ENCODE measurements at regions not wholly inside any gene's neighbourhood (a gene's known extent, or its start where the extent isn't known, plus 50 kb on each side); places are given as distances from the start of the nearest gene placed in this dataset.

DNA sequence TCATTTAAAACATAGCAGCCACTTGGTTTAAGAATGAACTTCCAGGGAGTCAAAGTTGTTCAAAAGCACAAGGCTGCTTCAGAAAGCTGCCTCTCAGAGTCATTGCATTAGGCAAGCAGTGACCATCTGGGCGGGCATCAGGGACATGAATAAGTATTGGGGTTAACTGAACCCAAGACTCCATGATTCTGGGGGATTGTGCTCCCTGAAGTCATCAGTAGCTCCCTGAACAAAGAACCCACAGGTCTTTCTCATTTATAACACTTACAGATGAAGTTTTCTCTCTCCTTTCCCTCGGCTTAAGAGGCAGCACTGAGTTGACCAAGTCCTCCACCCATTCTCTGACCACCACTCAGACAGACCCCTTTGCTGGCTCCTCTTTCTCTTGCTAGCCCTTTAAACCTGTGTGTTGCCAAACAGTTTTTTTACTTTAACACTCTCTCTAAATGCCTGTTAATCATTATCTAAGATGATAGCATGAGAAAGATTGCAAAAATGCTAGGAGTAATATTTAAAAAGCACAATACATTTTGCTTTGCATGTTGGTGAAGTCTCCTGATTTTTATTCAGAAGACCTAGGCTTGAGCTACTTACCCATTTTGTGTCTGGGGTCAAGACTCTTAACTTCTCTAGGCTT lies 77.0 kb upstream of the ARHGAP29 start:
- no peaks in the 10 kb centered on the region for H3K36me3 ChIP-seq
- no peak overlapping the region for H3K4me3 ChIP-seq
- TF ChIP-seq, protein P1, sequence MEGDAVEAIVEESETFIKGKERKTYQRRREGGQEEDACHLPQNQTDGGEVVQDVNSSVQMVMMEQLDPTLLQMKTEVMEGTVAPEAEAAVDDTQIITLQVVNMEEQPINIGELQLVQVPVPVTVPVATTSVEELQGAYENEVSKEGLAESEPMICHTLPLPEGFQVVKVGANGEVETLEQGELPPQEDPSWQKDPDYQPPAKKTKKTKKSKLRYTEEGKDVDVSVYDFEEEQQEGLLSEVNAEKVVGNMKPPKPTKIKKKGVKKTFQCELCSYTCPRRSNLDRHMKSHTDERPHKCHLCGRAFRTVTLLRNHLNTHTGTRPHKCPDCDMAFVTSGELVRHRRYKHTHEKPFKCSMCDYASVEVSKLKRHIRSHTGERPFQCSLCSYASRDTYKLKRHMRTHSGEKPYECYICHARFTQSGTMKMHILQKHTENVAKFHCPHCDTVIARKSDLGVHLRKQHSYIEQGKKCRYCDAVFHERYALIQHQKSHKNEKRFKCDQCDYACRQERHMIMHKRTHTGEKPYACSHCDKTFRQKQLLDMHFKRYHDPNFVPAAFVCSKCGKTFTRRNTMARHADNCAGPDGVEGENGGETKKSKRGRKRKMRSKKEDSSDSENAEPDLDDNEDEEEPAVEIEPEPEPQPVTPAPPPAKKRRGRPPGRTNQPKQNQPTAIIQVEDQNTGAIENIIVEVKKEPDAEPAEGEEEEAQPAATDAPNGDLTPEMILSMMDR (IDR thresholded peaks at IDR 0.05), result no peak
- no peak overlapping the region for H3K27ac ChIP-seq
- peaks cover 8% of the 10 kb centered on the region for H3K4me1 ChIP-seq
- ATAC-seq (no peak), DNase-seq (no peak)
- no peaks in the 10 kb centered on the region for H3K9me3 ChIP-seq
- intact Hi-C loops (cut with DNase I), result no loop called here
- no peaks in the 10 kb centered on the region for H3K27me3 ChIP-seq

- DNase-seq (no peak), ATAC-seq (no peak)
Observed at GRCh38 chr1:94310570-94311270, 73.3 kb upstream of the ARHGAP29 start.

DNA sequence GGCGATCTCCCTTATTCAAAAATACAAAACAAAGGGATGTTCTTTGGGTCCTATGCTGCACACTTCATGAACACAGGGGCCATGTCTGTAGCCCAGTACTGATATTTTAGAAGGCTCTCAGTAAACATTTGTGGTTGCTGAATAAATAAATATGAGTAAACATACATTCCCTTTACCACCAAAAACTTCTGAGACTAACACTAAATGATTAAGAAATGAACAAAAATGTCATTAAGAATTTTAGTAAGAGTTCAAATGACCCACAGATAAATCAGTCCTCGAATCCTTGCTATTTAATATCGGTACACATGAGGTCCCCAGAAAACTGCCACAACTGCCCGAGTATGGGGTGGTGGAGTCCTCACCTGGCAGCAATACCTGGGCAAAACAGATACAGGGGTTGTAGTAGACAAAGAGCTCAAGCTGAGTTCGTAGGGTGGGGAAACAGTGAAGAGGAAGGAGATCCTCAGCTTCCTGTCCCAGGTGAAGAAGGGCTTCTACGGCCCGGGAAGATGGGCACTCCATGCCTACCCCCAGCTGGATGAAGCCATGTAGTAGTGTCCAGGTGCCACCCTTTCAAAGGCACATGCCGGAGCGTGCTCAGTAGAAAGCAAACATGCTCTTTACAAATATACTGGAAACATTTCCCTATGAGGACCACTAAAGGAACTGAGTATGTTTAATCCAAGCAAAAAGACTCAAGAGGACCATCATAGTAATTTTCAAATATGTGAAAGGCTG lies 72.6 kb upstream of the ARHGAP29 start:
- no peak overlapping the region for H3K27ac ChIP-seq
- no peaks in the 10 kb centered on the region for H3K9me3 ChIP-seq
- no peak for ATAC-seq
- H3K4me1 ChIP-seq, result no peaks in the 10 kb centered on the region
- no peak overlapping the region for H3K4me3 ChIP-seq
- TF ChIP-seq, protein P1 (IDR thresholded peaks at IDR 0.05), result no peak
- H3K27me3 ChIP-seq, result no peaks in the 10 kb centered on the region
- H3K36me3 ChIP-seq, result no peaks in the 10 kb centered on the region
- no peak for DNase-seq
- intact Hi-C loops (cut with DNase I), result no loop called here

More at GRCh38 chr1:94310570-94311270, 73.3 kb upstream of the ARHGAP29 start:
- Histone ChIP-seq H3K9me3 (no peaks in the 10 kb centered on the region), H3K27me3 (no peaks in the 10 kb centered on the region), H3K36me3 (no peaks in the 10 kb centered on the region), H3K4me3 (no peak overlapping the region), H3K4me1 (no peaks in the 10 kb centered on the region), H3K27ac (no peak overlapping the region)
- TF ChIP-seq, protein P1 (IDR thresholded peaks at IDR 0.05), result no peak
- intact Hi-C loops (cut with DNase I), result no loop called here

DNA sequence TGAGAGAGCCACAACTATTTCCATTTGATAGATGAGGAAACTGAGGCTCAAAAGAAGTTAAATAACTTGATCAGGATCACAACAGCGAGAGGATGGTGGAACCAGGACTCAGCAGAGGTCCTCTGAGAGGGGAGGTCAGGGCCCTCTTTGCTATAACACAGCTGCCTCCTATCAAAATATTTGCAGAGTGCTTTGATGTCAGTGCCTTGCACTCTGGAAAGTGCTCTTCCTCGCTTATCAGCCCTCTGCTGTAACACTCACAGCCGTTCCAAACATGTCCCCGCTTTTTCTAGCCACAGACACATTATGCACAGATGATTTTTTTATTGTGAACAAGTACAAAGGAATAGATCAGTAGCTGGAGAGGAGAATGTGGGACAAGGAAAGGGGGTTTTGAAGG lies 71.8 kb upstream of the ARHGAP29 start:
- TF ChIP-seq, protein P1 (IDR thresholded peaks at IDR 0.05), result no peak
- no peaks in the 10 kb centered on the region for H3K4me1 ChIP-seq
- intact Hi-C loops (cut with DNase I), result no loop called here
- no peak for DNase-seq
- no peak overlapping the region for H3K4me3 ChIP-seq
- H3K9me3 ChIP-seq, result no peaks in the 10 kb centered on the region
- H3K27ac ChIP-seq, result no peak overlapping the region
- no peaks in the 10 kb centered on the region for H3K36me3 ChIP-seq
- no peaks in the 10 kb centered on the region for H3K27me3 ChIP-seq
- no peak for ATAC-seq

DNA sequence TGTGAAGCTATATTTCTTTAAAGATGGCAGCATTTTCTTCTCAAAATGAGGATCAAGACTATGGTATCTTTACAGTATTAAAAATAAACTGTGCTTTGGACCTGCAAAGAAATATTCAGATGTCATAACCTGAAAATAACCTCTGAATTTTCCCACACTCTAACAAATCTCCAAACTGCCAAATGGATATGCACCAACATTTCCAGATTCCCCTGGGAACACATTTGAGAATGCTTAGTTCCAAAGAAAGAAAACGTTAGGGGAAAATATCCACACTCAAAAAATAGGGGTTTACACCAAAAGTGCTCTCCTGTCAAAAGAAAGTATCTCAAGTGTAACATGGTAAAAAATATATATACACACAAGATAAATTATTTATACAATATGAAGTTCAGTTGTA lies 69.1 kb upstream of the ARHGAP29 start:
- Histone ChIP-seq H3K4me3 (no peak overlapping the region), H3K27me3 (no peaks in the 10 kb centered on the region), H3K4me1 (no peaks in the 10 kb centered on the region), H3K9me3 (no peaks in the 10 kb centered on the region), H3K27ac (no peak overlapping the region), H3K36me3 (no peaks in the 10 kb centered on the region)
- TF ChIP-seq, protein P1 (IDR thresholded peaks at IDR 0.05), result no peak
- DNase-seq (no peak), ATAC-seq (no peak)
- intact Hi-C loops (cut with DNase I), result no loop called here

Measured in upper lobe of right lung (tissue), 1 donor.